ENCODE measurements at regions not wholly inside any gene's neighbourhood (a gene's known extent, or its start where the extent isn't known, plus 50 kb on each side); places are given as distances from the start of the nearest gene placed in this dataset.

DNA sequence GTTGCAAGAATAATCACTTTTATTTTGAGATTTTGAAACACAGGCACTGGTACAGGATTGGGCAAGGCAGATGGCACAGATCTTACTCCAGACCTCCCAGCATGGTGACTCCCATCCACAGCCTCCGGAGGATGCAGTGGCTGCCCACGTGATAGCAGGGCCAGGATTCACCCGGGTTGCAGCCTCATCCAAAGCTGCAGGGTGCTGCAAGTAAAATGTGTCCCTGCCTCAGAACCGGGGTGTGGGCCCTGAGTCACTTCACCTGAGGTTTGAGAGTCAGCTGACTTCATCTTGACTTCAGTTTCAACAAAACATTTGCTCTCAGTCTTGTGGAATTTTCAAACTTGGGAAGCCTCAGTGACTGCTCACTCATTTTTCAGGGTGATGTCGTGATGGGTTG is 201.9 kb downstream of the FGF9 start:
- H3K4me3 ChIP-seq (ENCODE audit: low read depth in 2 of 2, low read length in 1 of 2), result no peak overlapping the region
- no peaks in the 10 kb centered on the region for H3K4me1 ChIP-seq (ENCODE audit: control insufficient read depth in 1 of 2, insufficient read depth in 2 of 2, low read depth in 1 of 2, low read length in 1 of 2)
- no peaks in the 10 kb centered on the region for H3K79me2 ChIP-seq (ENCODE audit: insufficient read depth)
- H3K27me3 ChIP-seq (ENCODE audit: insufficient read depth), result peaks cover 8% of the 10 kb centered on the region; the same call in 1 of the 2 replicates
- no peaks in the 10 kb centered on the region for H3K36me3 ChIP-seq (replicated peaks in 1 of 2; ENCODE audit: control insufficient read depth in 1 of 2, insufficient read depth in 2 of 2, low read length in 1 of 2)
- no peaks in the 10 kb centered on the region for H3K9me2 ChIP-seq
- no peak for DNase-seq
- POLR2A ChIA-PET, result no interaction called here
- H4K20me1 ChIP-seq (ENCODE audit: insufficient read depth), result no peaks in the 10 kb centered on the region
- H3K9ac ChIP-seq, result no peak overlapping the region
- H3F3A ChIP-seq (replicated peaks; ENCODE audit: insufficient read depth), result no peaks in the 10 kb centered on the region
- H3K4me2 ChIP-seq, result no peak overlapping the region
- WGBS (ENCODE audit: low lambda C conversion rate), result 2% methylated on average over 5 of the region's 5 CpGs
- no peak overlapping the region for H3K27ac ChIP-seq (ENCODE audit: low read depth in 2 of 2, low read length in 1 of 2)
- no peaks in the 10 kb centered on the region for H3K9me3 ChIP-seq
- TF ChIP-seq RFX5 (IDR thresholded peaks at IDR 0.05; ENCODE audit: low read length), result no peak
- TF ChIP-seq TEAD4 (IDR thresholded peaks at IDR 0.05; ENCODE audit: borderline replicate concordance, insufficient read depth), result no peak
- TF ChIP-seq FOXJ3 (CRISPR knock-in tag; IDR thresholded peaks at IDR 0.05), result no peak
- TF ChIP-seq SIN3A (IDR thresholded peaks at IDR 0.05; ENCODE audit: borderline replicate concordance, low read depth, low read length), result no peak
- no peak for TF ChIP-seq FOSL2 (IDR thresholded peaks at IDR 0.05; ENCODE audit: borderline replicate concordance, low read depth)
- TF ChIP-seq JUND (IDR thresholded peaks at IDR 0.05), result no peak
- TF ChIP-seq EZH2phosphoT487 (IDR thresholded peaks at IDR 0.05; ENCODE audit: borderline replicate concordance, low read depth), result no peak
- TF ChIP-seq CHD2 (IDR thresholded peaks at IDR 0.05; ENCODE audit: low read length, partially characterized antibody), result no peak
- no peak for TF ChIP-seq SMC3 (IDR thresholded peaks at IDR 0.05; ENCODE audit: low read depth, low read length)
- TF ChIP-seq, protein P1, sequence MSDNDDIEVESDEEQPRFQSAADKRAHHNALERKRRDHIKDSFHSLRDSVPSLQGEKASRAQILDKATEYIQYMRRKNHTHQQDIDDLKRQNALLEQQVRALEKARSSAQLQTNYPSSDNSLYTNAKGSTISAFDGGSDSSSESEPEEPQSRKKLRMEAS (IDR thresholded peaks at IDR 0.05; ENCODE audit: low read depth), result no peak
- TF ChIP-seq TAF1 (IDR thresholded peaks at IDR 0.05; ENCODE audit: borderline replicate concordance, low read depth, low read length), result no peak
- no peak for TF ChIP-seq NRF1 (IDR thresholded peaks at IDR 0.05; ENCODE audit: low read depth, low read length)
- TF ChIP-seq, protein P2, sequence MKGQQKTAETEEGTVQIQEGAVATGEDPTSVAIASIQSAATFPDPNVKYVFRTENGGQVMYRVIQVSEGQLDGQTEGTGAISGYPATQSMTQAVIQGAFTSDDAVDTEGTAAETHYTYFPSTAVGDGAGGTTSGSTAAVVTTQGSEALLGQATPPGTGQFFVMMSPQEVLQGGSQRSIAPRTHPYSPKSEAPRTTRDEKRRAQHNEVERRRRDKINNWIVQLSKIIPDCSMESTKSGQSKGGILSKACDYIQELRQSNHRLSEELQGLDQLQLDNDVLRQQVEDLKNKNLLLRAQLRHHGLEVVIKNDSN (IDR thresholded peaks at IDR 0.05; ENCODE audit: borderline replicate concordance, low read depth), result no peak
- TF ChIP-seq, protein P3, sequence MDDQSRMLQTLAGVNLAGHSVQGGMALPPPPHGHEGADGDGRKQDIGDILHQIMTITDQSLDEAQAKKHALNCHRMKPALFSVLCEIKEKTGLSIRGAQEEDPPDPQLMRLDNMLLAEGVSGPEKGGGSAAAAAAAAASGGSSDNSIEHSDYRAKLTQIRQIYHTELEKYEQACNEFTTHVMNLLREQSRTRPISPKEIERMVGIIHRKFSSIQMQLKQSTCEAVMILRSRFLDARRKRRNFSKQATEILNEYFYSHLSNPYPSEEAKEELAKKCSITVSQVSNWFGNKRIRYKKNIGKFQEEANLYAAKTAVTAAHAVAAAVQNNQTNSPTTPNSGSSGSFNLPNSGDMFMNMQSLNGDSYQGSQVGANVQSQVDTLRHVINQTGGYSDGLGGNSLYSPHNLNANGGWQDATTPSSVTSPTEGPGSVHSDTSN (IDR thresholded peaks at IDR 0.05), result no peak
- TF ChIP-seq MXI1 (IDR thresholded peaks at IDR 0.05; ENCODE audit: low read depth, low read length), result no peak
- no peak for TF ChIP-seq YY1 (IDR thresholded peaks at IDR 0.05; ENCODE audit: low read depth)
- TF ChIP-seq TCF12 (IDR thresholded peaks at IDR 0.05), result no peak
- no peak for TF ChIP-seq NFIC (IDR thresholded peaks at IDR 0.05; ENCODE audit: borderline replicate concordance)
- no peak for TF ChIP-seq MEF2A (IDR thresholded peaks at IDR 0.05; ENCODE audit: borderline replicate concordance, low read depth)
- TF ChIP-seq, protein P4, sequence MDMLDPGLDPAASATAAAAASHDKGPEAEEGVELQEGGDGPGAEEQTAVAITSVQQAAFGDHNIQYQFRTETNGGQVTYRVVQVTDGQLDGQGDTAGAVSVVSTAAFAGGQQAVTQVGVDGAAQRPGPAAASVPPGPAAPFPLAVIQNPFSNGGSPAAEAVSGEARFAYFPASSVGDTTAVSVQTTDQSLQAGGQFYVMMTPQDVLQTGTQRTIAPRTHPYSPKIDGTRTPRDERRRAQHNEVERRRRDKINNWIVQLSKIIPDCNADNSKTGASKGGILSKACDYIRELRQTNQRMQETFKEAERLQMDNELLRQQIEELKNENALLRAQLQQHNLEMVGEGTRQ (IDR thresholded peaks at IDR 0.05; ENCODE audit: borderline replicate concordance, low read depth, low read length), result no peak
- H2AFZ ChIP-seq (ENCODE audit: low read depth), result no peak overlapping the region
- CTCF ChIA-PET, result no interaction called here

All from SK-N-SH (cell line).